ENCODE measurements at regions not wholly inside any gene's neighbourhood (a gene's known extent, or its start where the extent isn't known, plus 50 kb on each side); places are given as distances from the start of the nearest gene placed in this dataset.

DNA sequence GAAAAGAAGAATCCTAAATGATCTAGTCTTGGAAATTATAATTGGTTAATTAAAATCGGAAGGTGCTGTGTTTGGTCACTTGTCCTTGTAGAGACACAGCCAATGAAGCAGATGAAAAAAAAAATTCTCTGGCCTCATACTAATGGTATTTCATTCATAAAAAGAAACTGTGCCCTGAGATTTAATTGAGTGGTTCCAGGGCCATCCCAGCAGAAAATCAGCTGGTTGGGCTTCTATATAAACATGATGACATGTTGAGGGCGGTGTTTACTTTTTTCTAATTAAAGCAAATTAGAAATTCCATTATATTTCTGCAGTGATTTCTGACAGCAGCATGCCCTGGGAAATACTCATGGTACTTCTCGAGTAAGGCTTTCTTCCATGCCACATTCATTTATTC is 191.9 kb upstream of the KCNJ16 start:
- TF ChIP-seq, protein P1, sequence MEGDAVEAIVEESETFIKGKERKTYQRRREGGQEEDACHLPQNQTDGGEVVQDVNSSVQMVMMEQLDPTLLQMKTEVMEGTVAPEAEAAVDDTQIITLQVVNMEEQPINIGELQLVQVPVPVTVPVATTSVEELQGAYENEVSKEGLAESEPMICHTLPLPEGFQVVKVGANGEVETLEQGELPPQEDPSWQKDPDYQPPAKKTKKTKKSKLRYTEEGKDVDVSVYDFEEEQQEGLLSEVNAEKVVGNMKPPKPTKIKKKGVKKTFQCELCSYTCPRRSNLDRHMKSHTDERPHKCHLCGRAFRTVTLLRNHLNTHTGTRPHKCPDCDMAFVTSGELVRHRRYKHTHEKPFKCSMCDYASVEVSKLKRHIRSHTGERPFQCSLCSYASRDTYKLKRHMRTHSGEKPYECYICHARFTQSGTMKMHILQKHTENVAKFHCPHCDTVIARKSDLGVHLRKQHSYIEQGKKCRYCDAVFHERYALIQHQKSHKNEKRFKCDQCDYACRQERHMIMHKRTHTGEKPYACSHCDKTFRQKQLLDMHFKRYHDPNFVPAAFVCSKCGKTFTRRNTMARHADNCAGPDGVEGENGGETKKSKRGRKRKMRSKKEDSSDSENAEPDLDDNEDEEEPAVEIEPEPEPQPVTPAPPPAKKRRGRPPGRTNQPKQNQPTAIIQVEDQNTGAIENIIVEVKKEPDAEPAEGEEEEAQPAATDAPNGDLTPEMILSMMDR (IDR thresholded peaks at IDR 0.05; ENCODE audit: insufficient read depth, low read depth, low read length, missing control alignments): no peak
- H3K4me3 ChIP-seq (ENCODE audit: low read length): no peak overlapping the region
- no peak for DNase-seq (ENCODE audit: low read depth)

DNA sequence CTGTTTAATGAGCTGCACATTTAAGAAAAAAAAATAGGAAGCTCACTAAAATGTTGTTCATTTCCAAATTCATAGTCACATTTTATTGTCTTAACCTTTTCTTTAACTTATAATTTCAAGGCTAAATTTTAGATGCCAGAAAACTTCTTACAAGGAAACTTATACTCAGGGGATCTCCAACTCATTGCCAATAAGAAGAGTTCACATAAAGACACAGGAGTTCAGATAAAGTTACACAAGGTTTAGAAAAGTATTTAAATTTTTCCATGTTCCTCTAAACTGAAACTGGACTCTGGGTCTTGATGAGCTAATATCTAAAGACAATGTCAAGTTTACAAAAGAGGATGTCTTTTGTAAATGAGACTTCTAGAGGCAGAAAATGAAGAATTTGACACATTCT is 190.7 kb upstream of the KCNJ16 start:
- TF ChIP-seq, protein P1 (IDR thresholded peaks at IDR 0.05; ENCODE audit: insufficient read depth, low read depth, low read length, missing control alignments): no peak
- DNase-seq (ENCODE audit: low read depth): no peak
- no peak overlapping the region for H3K4me3 ChIP-seq (ENCODE audit: low read length)

DNA sequence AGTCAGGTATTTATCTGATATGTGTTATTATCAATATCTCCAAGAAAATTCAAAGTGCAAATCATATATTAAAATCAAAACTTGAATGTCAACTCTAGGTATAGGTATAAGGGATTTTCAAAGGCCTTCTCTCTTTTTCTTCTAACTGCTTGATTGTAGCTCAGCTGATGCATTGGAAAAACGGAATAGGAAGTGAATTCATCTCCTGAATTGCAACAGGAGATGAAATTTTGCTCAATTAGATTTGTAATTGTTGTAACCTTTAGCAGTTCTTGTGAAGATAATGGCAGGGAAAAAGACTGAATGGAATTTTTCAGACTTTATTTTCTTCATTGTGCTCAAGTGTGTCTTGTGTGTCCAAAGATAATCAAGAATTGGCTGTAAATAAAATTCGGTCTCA is 190.2 kb upstream of the KCNJ16 start:
- no peak overlapping the region for H3K4me3 ChIP-seq (ENCODE audit: low read length)
- DNase-seq (ENCODE audit: low read depth): no peak
- TF ChIP-seq, protein P1 (IDR thresholded peaks at IDR 0.05; ENCODE audit: insufficient read depth, low read depth, low read length, missing control alignments): no peak

DNA sequence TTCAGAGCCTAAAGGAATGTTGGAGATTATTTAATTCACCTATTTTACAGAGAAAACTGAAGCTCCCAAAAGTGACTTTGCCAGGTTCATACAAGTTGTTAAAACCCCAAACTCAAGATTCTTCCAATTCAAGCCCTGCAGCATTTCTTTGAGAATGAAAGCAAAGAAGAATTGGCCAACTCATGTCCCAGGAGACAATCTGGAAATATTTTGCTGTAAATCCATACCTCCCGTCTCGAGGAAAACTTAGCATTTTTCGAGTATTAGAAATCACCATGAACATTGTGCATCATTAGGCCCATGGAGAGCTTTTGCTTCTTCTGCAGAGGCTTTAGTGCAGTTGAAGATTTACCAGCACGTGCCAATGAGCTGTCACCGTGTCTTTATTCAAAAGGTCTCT is 176.4 kb upstream of the KCNJ16 start:
- no peak for DNase-seq (ENCODE audit: low read depth)
- no peak overlapping the region for H3K4me3 ChIP-seq (ENCODE audit: low read length)
- TF ChIP-seq, protein P1 (IDR thresholded peaks at IDR 0.05; ENCODE audit: insufficient read depth, low read depth, low read length, missing control alignments): no peak

DNA sequence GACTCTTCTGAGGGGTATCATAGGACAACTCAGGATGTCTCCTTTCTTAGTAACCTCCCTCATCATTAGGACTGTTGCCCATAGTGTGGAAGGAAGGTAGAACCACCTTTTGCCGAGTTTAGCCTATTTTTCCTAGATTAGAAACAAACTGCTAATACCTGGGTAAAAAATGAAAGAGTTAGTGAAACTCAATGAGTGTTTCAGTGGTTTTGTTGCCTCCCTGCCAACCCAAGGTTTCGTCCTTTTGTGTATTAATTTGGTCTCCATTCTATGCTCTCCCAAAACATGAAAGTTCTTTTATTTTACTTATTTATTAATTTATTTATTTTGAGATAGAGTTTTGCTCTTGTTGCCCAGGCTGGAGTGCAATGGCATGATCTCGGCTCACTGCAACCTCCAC is 174.9 kb upstream of the KCNJ16 start:
- DNase-seq (ENCODE audit: low read depth): no peak
- H3K4me3 ChIP-seq (ENCODE audit: low read length): no peak overlapping the region
- TF ChIP-seq, protein P1 (IDR thresholded peaks at IDR 0.05; ENCODE audit: insufficient read depth, low read depth, low read length, missing control alignments): no peak

DNA sequence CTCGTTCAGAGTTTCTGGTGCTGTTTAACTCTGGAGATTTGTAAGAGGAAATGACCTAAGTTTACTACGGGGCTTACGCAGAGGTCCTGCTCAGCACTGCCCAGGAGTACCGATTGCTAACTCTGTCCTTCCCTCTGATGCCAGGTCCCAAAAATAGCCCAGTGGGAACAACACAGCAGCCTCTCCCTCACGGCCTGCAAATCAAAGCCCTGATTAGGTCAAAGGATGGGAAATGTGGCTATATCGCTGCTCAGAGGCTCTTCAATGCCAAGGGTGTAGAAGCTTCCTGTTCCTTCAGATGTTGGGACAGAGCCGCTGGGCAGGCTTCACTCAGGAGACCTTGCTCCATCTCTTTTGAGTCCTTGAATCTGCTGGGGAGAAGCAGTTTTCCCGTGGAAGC is 174.2 kb upstream of the KCNJ16 start:
- no peak overlapping the region for H3K4me3 ChIP-seq (ENCODE audit: low read length)
- TF ChIP-seq, protein P1 (IDR thresholded peaks at IDR 0.05; ENCODE audit: insufficient read depth, low read depth, low read length, missing control alignments): no peak
- no peak for DNase-seq (ENCODE audit: low read depth)

DNA sequence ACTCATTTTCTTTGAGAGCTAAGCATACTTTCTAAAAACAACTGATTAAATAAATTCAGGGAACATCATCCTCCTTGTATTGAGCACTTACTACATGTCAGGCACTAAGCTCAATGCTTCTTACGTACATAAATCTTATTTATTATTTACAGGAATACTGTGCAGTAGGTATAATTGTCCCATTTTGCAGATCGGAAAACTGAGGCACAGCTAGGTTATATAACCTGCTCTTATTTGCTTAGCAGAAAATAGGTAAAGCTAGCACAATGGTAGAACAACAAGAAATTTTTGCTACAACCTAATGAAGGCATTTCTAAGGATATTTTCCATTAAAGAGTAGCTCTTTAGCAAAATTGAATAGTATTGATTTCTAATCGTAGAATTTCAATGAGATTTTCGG is 168.7 kb upstream of the KCNJ16 start:
- no peak overlapping the region for H3K4me3 ChIP-seq (ENCODE audit: low read length)
- TF ChIP-seq, protein P1 (IDR thresholded peaks at IDR 0.05; ENCODE audit: insufficient read depth, low read depth, low read length, missing control alignments): no peak
- DNase-seq (ENCODE audit: low read depth): no peak

Measured in epithelial cell of esophagus (primary cell).